ENCODE measurements at regions not wholly inside any gene's neighbourhood (a gene's known extent, or its start where the extent isn't known, plus 50 kb on each side); places are given as distances from the start of the nearest gene placed in this dataset.

- no peak for TF ChIP-seq CTCF (IDR thresholded peaks at IDR 0.05)
- no peak for TF ChIP-seq EZH2 (IDR thresholded peaks at IDR 0.05)
- no peak for TF ChIP-seq EZH2phosphoT487 (IDR thresholded peaks at IDR 0.05)
Measured at GRCh38 chr20:51216850-51217249, 193.9 kb upstream of the KCNG1 start.
